Upper lobe of right lung (tissue), 1 donor: ENCODE measurements at regions not wholly inside any gene's neighbourhood (a gene's known extent, or its start where the extent isn't known, plus 50 kb on each side); places are given as distances from the start of the nearest gene placed in this dataset.

ENCODE experiments used
- ATAC-seq: fragments of 200-7000 bp; cut with Tn5 transposase; one replicate; pipeline ENCODE4 v1.9.1; 2020; ENCODE audit warnings: mild to moderate bottlenecking, moderate library complexity
- DNase-seq: peaks from one replicate; pipeline ENCODE4 v3.0.0-alpha.2; 2020
- H3K27ac ChIP-seq: fragments of 200-600 bp; one replicate; pipeline ENCODE4 v1.8.0; 2022
- H3K27me3 ChIP-seq: fragments of 200-600 bp; one replicate; pipeline ENCODE4 v1.8.0; 2022; ENCODE audit warnings: mild to moderate bottlenecking
- H3K36me3 ChIP-seq: fragments of 200-600 bp; one replicate; pipeline ENCODE4 v1.8.0; 2022
- H3K4me1 ChIP-seq: fragments of 200-600 bp; one replicate; pipeline ENCODE4 v1.8.0; 2022
- H3K4me3 ChIP-seq: fragments of 200-600 bp; one replicate; pipeline ENCODE4 v1.8.0; 2022; ENCODE audit warnings: mild to moderate bottlenecking
- H3K9me3 ChIP-seq: fragments of 200-600 bp; one replicate; pipeline ENCODE4 v1.8.0; 2022
- intact Hi-C: fragments of 100-400 bp; cut with DNase I; formaldehyde crosslinking; loops from one replicate; pipeline ENCODE4 v1.11.0; 2022
- TF ChIP-seq, protein P1 (sequence below): fragments of 200-600 bp; IDR thresholded peaks from one replicate; pipeline ENCODE4 v1.8.0; 2022; ENCODE audit warnings: antibody characterized with exemption
- donor health status: DM: no; HTN: yes; CAD: no; lungs with severe emphysema.

DNA sequence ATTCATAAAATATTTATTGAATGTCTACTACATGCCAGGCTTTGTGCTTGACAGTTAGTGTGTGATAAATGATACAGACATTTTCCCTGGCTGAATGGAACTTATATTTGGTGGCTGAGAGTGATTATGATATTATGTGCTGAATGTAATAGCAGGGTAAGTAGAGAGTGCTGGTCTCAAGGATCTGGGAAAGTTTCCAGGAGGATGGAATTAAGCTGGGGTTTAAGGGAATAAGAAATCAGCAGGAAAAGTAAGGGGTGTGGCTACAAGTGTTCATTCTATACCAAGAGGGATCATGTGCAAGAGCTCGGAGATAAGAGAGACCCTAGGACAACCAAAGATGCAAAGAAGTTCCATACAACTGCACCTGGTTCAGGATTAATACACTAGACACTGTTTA, 500.1 kb upstream of the CFAP20DC start:
- intact Hi-C loops = no loop called here
- H3K27me3 ChIP-seq = no peaks in the 10 kb centered on the region
- H3K4me3 ChIP-seq = no peak overlapping the region
- no peaks in the 10 kb centered on the region for H3K36me3 ChIP-seq
- no peaks in the 10 kb centered on the region for H3K9me3 ChIP-seq
- no peak for ATAC-seq
- H3K4me1 ChIP-seq = no peaks in the 10 kb centered on the region
- no peak for DNase-seq
- TF ChIP-seq, protein P1, sequence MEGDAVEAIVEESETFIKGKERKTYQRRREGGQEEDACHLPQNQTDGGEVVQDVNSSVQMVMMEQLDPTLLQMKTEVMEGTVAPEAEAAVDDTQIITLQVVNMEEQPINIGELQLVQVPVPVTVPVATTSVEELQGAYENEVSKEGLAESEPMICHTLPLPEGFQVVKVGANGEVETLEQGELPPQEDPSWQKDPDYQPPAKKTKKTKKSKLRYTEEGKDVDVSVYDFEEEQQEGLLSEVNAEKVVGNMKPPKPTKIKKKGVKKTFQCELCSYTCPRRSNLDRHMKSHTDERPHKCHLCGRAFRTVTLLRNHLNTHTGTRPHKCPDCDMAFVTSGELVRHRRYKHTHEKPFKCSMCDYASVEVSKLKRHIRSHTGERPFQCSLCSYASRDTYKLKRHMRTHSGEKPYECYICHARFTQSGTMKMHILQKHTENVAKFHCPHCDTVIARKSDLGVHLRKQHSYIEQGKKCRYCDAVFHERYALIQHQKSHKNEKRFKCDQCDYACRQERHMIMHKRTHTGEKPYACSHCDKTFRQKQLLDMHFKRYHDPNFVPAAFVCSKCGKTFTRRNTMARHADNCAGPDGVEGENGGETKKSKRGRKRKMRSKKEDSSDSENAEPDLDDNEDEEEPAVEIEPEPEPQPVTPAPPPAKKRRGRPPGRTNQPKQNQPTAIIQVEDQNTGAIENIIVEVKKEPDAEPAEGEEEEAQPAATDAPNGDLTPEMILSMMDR = no peak
- no peak overlapping the region for H3K27ac ChIP-seq

DNA sequence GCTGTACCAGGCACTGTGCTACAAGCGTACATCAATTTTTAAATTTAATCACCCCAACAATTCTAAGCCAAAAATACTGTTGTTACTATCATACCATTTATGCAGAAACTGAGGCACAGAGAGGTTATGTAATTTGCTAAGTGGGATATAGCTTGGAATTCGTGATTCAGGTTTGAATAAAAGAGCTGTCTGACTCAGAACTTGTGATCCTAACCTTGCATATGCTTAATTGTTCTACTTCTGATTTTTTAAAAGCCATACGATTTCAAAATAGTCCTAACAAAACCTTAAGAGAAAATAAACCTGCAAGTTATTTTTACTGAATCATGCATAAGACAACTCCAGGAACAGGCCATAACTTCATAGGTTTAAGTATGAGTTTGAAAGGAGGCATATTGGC, 498.0 kb upstream of the CFAP20DC start:
- TF ChIP-seq, protein P1 = no peak
- Histone ChIP-seq H3K9me3 (no peaks in the 10 kb centered on the region), H3K4me1 (no peaks in the 10 kb centered on the region), H3K27me3 (no peaks in the 10 kb centered on the region), H3K4me3 (no peak overlapping the region), H3K27ac (no peak overlapping the region), H3K36me3 (no peaks in the 10 kb centered on the region)
- no peak for DNase-seq
- ATAC-seq = no peak
- intact Hi-C loops = no loop called here

DNA sequence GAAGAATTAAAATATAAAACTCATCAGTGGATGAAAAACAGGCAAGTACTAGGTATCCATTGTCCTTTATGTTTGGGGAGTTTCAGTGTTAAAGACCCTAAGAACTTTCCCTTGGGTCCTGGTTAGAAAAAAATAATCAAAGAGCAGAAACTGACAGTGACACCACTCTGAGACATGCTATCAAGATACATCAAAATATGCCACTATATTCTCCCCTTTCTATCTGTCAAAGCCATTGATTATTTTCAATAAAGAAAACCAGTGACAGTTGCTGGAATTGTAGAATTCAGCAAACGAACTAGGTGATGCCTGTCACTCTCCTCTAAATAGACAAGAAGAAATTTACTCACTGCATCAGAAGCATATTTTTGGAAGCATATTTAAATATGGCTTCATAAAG, 496.7 kb upstream of the CFAP20DC start:
- TF ChIP-seq, protein P1 = no peak
- intact Hi-C loops = no loop called here

DNA sequence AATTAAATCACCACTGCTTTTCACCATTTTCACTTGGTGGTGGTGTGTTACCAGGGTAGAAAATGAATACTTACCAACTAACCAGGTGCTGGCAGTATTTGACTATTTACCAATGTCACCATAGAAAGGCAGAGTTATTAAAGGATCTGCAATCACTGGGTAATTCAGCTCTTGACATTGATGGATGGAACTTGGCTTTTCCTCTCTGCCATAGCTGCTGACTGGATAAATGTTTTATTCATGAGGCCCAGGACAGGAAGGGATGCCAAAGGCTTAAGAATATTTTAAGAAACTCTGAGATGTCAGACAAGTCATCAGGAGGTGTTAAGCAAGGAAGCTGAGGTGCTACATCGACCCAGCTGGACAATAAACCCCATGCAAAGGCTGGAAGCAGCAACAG, 495.5 kb upstream of the CFAP20DC start:
- no peak overlapping the region for H3K27ac ChIP-seq
- DNase-seq (no peak), ATAC-seq (no peak)
- H3K4me1 ChIP-seq = no peaks in the 10 kb centered on the region
- no peaks in the 10 kb centered on the region for H3K27me3 ChIP-seq
- TF ChIP-seq, protein P1 = no peak
- intact Hi-C loops = no loop called here
- H3K4me3 ChIP-seq = no peak overlapping the region
- no peaks in the 10 kb centered on the region for H3K36me3 ChIP-seq
- H3K9me3 ChIP-seq = no peaks in the 10 kb centered on the region

More for the DNA sequence above, 496.7 kb upstream of the CFAP20DC start:
- no peaks in the 10 kb centered on the region for H3K36me3 ChIP-seq
- H3K27ac ChIP-seq = no peak overlapping the region
- no peaks in the 10 kb centered on the region for H3K9me3 ChIP-seq
- no peak for DNase-seq
- no peak for ATAC-seq
- no peaks in the 10 kb centered on the region for H3K27me3 ChIP-seq
- H3K4me1 ChIP-seq = no peaks in the 10 kb centered on the region
- H3K4me3 ChIP-seq = no peak overlapping the region

DNA sequence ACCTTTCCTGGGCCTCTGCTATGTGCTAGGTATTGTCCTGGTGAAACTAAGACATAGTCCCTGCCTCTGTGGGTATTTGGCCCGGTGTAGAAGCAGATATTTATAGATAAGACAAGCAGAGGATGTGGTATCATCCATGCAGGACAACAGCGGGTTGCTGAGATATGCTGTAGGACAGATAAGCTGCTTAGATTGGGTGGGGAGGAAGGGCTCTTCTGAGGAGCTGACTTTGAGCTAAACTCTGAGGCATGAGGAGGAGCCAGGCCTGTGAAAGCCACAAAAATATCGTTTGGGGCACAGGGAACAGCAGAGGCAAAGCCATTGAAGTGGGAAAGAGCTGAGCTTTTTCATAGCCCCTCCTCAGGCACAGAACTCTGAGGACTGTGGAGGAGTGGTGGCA, 492.5 kb upstream of the CFAP20DC start:
- H3K9me3 ChIP-seq = no peaks in the 10 kb centered on the region
- TF ChIP-seq, protein P1 = no peak
- no peak for ATAC-seq

DNA sequence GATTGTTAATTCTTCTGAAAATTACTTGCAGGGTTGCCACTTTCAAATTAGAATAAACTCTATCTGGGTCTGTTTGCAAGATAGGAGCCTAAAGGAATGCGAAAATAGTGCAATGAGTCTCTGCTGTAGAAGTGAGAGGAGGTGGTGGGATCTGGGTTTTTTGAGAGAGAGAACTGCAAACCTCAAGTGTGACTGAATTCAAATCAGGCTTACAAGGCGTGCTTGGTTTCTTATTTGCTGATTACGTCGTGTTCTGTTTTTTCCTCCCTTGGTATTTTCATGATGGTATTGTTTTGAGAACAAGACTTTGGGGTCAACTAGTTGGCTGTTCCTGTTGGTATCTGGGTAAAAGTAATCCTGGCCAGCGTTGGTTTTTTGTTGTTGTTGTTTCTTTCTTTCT, 490.9 kb upstream of the CFAP20DC start:
- no peak overlapping the region for H3K4me3 ChIP-seq
- H3K27me3 ChIP-seq = no peaks in the 10 kb centered on the region
- H3K36me3 ChIP-seq = no peaks in the 10 kb centered on the region
- TF ChIP-seq, protein P1 = no peak
- H3K27ac ChIP-seq = no peak overlapping the region
- no peaks in the 10 kb centered on the region for H3K4me1 ChIP-seq
- intact Hi-C loops = no loop called here
- DNase-seq (no peak), ATAC-seq (no peak)
- H3K9me3 ChIP-seq = no peaks in the 10 kb centered on the region

More for the DNA sequence above, 492.5 kb upstream of the CFAP20DC start:
- Histone ChIP-seq H3K4me1 (no peaks in the 10 kb centered on the region), H3K36me3 (no peaks in the 10 kb centered on the region), H3K27ac (no peak overlapping the region), H3K27me3 (no peaks in the 10 kb centered on the region), H3K4me3 (no peak overlapping the region)
- DNase-seq = no peak
- intact Hi-C loops = no loop called here
